Colonic mucosa (tissue), 4 donors: ENCODE measurements at regions not wholly inside any gene's neighbourhood (a gene's known extent, or its start where the extent isn't known, plus 50 kb on each side); places are given as distances from the start of the nearest gene placed in this dataset.

Source experiments
- DNase-seq: peaks from one replicate; pipeline ENCODE4 v3.0.0-alpha.2; 2020
- H3K27ac ChIP-seq: fragments of 200-600 bp; one replicate; pipeline ENCODE4 v1.8.0; 2021
- H3K27me3 ChIP-seq: fragments of 200-600 bp; one replicate; pipeline ENCODE4 v1.8.0; 2021
- H3K36me3 ChIP-seq: fragments of 200-600 bp; one replicate; pipeline ENCODE4 v1.8.0; 2021
- H3K4me1 ChIP-seq: fragments of 200-600 bp; one replicate; pipeline ENCODE4 v1.8.0; 2021; ENCODE audit warnings: mild to moderate bottlenecking
- H3K4me3 ChIP-seq: fragments of 200-600 bp; one replicate; pipeline ENCODE4 v1.8.0; 2021
- H3K9ac ChIP-seq, 2 donors: one replicate each; pipeline ENCODE4 v1.7.0; 2013; ENCODE audit warnings: control low read depth in 2 of 2, low read depth in 2 of 2, low read length in 2 of 2
- H3K9me3 ChIP-seq: fragments of 200-600 bp; one replicate; pipeline ENCODE4 v1.8.0; 2021
- CTCF ChIP-seq: fragments of 200-600 bp; IDR thresholded peaks from one replicate; pipeline ENCODE4 v1.8.0; 2022; ENCODE audit warnings: antibody characterized with exemption, mild to moderate bottlenecking
- intact Hi-C: fragments of 100-400 bp; cut with DNase I; formaldehyde crosslinking; loops from one replicate; pipeline ENCODE4 v1.14.1; 2022
- donor health status: healthy.
- donor health status: DM: no; HTN: no; CAD: no.
- donor health status: DM: no; HTN: no; CAD: no.

- no peak overlapping the region for H3K27ac ChIP-seq
- H3K27me3 ChIP-seq = no peaks in the 10 kb centered on the region
- no peaks in the 10 kb centered on the region for H3K9me3 ChIP-seq
- H3K9ac ChIP-seq = no peak overlapping the region
- no peaks in the 10 kb centered on the region for H3K36me3 ChIP-seq
- TF ChIP-seq CTCF = no peak
- no peak overlapping the region for H3K4me3 ChIP-seq
- no peaks in the 10 kb centered on the region for H3K4me1 ChIP-seq
- DNase-seq = no peak
- intact Hi-C loops = no loop called here
Observed at GRCh38 chrX:139085404-139085803, 373.9 kb upstream of the FGF13 start.

- no peaks in the 10 kb centered on the region for H3K4me1 ChIP-seq
- no peaks in the 10 kb centered on the region for H3K36me3 ChIP-seq
- no peak for TF ChIP-seq CTCF
- H3K9ac ChIP-seq = no peak overlapping the region
- H3K9me3 ChIP-seq = no peaks in the 10 kb centered on the region
- no peak overlapping the region for H3K27ac ChIP-seq
- no peak overlapping the region for H3K4me3 ChIP-seq
- DNase-seq = no peak
- H3K27me3 ChIP-seq = no peaks in the 10 kb centered on the region
- intact Hi-C loops = no loop called here
Observed at GRCh38 chrX:139083191-139083590, 371.7 kb upstream of the FGF13 start.

- intact Hi-C loops = no loop called here
- no peak overlapping the region for H3K9ac ChIP-seq
- H3K4me1 ChIP-seq = no peaks in the 10 kb centered on the region
- no peak overlapping the region for H3K4me3 ChIP-seq
- TF ChIP-seq CTCF = no peak
- H3K36me3 ChIP-seq = no peaks in the 10 kb centered on the region
- H3K9me3 ChIP-seq = no peaks in the 10 kb centered on the region
- DNase-seq = no peak
- H3K27me3 ChIP-seq = no peaks in the 10 kb centered on the region
- H3K27ac ChIP-seq = no peak overlapping the region
Observed at GRCh38 chrX:139081965-139082364, 370.4 kb upstream of the FGF13 start.

- H3K4me1 ChIP-seq = no peaks in the 10 kb centered on the region
- H3K27ac ChIP-seq = no peak overlapping the region
- DNase-seq = no peak
- no peaks in the 10 kb centered on the region for H3K9me3 ChIP-seq
- no peaks in the 10 kb centered on the region for H3K36me3 ChIP-seq
- H3K4me3 ChIP-seq = no peak overlapping the region
- H3K27me3 ChIP-seq = no peaks in the 10 kb centered on the region
- intact Hi-C loops = no loop called here
- no peak overlapping the region for H3K9ac ChIP-seq
- no peak for TF ChIP-seq CTCF
Observed at GRCh38 chrX:139079789-139080188, 368.3 kb upstream of the FGF13 start.

GRCh38 chrX:139078761-139079280, 367.3 kb upstream of the FGF13 start:
- Histone ChIP-seq H3K4me1 (no peaks in the 10 kb centered on the region), H3K27me3 (no peaks in the 10 kb centered on the region), H3K9me3 (no peaks in the 10 kb centered on the region), H3K27ac (no peak overlapping the region), H3K9ac (no peak overlapping the region), H3K36me3 (no peaks in the 10 kb centered on the region), H3K4me3 (no peak overlapping the region)
- DNase-seq = no peak
- no peak for TF ChIP-seq CTCF
- intact Hi-C loops = no loop called here

GRCh38 chrX:139078342-139078741, 366.8 kb upstream of the FGF13 start:
- Histone ChIP-seq H3K4me3 (no peak overlapping the region), H3K36me3 (no peaks in the 10 kb centered on the region), H3K9ac (no peak overlapping the region), H3K9me3 (no peaks in the 10 kb centered on the region), H3K4me1 (no peaks in the 10 kb centered on the region), H3K27me3 (no peaks in the 10 kb centered on the region), H3K27ac (no peak overlapping the region)
- intact Hi-C loops = no loop called here
- no peak for DNase-seq
- TF ChIP-seq CTCF = no peak
